GM19397 (cell line): ENCODE measurements at regions not wholly inside any gene's neighbourhood (a gene's known extent, or its start where the extent isn't known, plus 50 kb on each side); places are given as distances from the start of the nearest gene placed in this dataset.
"Not testable (repeated sequence)": the region's sequence is repeated elsewhere in the genome, so short reads cannot be mapped to it uniquely, and the experiment has no call there.

Source experiments
- ATAC-seq: cut with Tn5 transposase; IDR thresholded peaks from one replicate; pipeline ENCODE4 v1.9.1; 2021; ENCODE audit warnings: mild to moderate bottlenecking, moderate library complexity; ENCODE audit not compliant: unreplicated experiment

DNA sequence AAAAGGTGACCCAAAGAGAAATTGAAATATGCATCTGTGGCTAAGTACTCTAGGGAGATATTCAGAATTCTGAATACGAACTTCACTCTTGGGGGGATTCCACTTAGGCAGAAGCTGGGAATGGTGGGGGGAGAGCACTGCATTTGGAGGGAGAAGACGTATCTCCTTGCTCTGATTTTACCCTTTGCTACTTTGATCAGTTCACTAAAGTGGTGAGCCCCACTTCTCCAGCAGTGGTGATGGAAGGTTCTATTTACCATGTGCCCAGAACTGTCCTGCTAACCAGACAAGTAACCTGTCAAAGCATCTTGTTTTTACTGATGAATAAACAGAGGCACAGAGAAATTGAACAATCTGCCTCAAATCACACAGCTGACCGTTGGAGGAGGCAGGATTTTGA is 483.4 kb downstream of the SIPA1L2 start:
- ATAC-seq = no peak

DNA sequence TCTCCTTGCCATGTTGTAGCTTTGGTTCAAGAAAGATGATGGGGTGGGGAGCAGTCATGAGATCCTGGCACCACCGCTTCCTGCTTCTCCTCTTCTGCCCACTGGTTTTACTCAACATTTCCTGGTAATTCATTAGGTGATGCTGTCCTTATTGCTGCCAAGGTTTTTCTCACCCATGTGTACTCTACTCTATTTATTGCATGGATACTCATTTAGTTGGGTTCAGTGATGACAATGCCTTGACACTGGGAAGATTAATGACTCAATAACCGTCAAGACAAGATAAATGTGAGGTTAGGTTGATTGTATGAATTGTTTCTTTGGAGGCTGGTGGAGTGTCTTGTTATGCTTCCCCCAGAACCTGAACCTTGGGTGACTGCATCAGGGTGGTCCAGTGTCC is 484.2 kb downstream of the SIPA1L2 start:
- ATAC-seq = no peak

DNA sequence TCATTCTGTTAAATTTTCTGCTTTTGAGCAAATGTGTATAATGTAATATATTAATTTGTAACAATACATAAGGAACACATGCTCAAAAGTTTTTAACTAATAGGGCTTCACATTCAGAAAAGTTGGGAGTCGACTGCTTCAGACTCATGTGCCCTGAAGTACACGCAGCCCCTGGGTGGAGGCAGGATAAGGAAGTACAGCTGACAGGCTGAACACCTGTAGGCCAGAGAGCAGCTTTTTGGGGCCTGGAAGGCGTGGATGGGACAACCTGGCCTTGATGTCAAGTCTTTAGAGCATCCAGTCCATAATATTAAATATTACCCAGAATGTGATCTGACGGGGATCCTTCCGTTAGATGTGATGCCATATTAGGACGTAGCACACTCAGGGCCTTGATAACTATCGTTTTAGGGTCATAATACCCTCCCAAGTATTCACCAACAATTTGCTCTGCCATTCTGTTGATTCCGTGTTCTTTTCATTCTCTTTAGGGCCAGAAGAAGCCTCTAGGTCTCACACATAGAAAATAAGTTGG is 485.2 kb downstream of the SIPA1L2 start:
- ATAC-seq = no peak

DNA sequence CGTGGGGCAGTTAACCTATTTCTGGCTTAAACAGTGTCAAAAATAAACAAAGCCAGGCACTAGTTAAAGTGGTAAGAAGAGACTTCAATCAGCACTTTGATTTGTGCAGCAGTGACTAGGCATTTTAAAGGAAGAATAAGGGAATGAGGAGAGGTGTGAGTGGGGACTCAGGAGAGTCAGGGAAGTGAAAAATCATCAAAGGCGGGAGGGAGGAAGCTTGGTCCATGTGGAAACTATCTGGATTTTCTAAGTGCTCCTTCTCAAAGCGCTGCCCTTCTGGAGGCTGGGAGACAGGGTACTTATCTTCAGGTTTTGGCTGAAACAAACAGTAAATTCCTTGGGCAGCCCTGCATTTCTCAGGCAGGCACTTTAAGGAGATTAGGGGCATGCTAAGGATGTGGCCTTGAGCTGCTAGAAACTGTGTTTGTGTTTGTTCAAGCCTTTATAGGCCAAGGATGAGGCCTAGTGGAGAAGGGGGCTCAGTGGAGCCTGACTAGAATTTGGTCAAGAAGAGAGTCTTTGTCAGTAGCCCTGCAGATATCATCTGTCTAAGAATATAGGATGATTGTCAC is 486.5 kb downstream of the SIPA1L2 start:
- no peak for ATAC-seq

DNA sequence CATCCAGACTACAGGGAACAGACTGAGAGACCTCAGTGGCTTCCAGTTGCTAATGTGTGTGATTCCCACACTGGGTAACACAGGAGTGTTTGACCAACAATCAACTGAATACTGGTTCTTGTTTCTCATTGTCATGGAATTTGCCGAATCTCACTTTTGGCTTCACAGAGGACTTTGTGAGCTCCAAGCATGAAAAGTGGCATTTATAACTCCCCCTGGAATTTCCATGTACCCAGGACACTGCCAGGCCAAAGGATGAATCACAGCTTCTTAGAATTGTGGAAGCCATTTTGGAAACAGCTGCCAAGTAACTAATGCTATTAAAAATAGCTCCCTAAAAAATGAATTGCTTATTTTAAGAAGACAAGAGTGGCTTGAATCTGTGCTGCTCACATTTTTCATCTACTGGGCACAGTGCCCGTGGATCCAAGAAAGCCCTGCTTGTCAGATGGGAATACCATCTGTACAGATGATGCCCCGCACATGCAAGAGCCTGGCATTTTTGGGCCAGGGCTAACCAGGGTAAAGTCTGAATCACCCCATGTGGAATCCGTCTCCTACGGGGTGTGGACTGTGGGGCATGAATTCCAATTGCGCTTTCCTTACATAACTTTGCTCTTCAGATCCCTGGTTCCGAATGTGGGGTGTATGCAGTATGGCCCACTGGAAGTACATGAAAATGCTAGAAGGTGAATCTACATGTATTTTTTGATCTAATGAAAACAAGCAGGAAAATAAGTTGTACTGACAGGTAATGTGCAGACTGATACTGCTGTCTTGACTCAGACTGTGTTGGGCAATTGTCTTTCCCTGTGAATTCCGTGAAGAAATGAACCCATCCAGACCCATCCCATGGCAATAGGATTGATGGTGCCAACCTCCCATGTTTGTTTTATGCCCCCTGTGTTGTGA is 487.3 kb downstream of the SIPA1L2 start:
- ATAC-seq = no peak

DNA sequence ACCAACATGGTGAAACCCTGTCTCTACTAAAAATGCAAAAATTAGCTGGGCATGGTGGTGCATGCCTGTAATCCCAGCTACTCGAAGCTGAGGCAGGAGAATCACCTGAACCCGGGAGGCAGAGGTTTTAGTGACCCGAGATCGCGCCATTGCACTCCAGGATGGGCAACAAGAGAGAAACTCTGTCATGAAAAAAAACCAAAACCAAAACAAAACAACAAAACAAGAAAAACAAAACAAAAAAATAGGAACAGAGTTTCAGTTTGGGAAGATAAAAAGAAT is 488.8 kb downstream of the SIPA1L2 start:
- not testable (repeated sequence) for ATAC-seq

DNA sequence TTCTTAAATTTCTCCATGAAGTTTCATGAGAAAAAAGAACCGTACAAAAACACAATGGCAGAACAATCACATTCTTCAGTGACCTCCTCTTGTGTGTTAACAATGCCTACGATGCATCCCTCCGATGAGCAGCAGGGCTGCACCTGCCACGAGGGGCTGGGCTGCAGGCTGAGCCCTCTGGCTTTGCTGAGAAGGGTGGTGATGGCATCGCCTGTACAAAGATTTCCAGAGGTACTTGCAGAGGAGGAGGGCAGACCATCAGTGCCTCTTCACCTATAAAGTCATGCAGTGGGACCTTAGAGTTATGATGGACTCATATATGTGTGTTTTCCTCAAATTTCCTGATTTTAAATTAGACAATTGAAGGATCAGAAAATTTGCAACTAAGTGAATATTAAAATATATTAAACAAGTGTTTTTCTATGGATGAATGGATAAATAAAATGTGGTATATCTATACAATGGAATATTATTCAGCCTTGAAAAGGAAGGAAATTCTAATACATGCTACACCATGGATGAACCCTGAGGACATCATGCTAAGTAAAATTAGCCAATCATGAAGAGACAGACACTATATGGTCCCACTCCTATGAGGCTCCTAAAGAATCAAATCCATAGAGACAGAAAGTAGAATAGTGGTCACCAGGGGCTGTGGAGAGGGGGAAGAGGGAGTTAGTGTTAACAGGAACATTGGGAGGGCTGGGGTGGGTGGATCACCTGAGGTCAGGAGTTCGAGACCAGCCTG is 489.3 kb downstream of the SIPA1L2 start:
- no peak for ATAC-seq

DNA sequence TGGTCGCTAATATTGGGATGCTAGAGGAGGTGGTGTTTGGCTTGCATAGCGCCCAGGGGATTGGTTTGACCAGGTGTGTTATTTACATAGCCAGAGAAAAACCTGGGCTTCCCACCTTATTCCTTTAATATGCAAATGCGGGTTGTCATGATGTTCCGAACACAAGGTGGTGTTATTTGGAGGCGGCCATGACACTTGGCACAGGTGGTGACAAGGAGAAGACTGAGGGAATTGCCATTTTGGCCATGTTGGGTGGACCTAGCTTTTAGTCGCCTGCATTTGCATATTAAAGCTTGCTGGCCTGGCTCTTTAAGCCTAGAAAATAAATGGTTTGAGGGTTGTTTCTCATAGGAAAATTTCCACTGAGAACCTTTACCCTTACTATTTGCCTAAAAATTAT is 490.5 kb downstream of the SIPA1L2 start:
- no peak for ATAC-seq

DNA sequence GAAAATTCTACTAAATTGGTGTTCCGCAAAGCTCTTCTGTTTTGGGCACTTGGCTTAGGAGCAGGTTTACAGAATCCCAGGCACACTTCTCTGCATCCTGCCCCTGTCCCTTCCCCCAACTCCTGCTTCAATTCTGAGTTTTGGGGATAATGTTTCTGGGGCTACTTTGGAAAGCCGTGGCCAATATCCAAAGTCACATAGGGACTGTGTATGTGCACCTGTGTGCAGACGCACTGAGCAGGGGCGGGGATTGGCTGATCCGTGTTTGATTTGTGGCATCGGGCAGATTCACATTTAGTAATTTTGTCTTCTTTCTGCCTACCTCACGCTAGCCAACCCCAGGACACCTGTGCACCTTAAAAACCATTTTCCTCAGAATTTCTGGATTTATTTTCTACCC is 491.9 kb downstream of the SIPA1L2 start:
- ATAC-seq = no peak

DNA sequence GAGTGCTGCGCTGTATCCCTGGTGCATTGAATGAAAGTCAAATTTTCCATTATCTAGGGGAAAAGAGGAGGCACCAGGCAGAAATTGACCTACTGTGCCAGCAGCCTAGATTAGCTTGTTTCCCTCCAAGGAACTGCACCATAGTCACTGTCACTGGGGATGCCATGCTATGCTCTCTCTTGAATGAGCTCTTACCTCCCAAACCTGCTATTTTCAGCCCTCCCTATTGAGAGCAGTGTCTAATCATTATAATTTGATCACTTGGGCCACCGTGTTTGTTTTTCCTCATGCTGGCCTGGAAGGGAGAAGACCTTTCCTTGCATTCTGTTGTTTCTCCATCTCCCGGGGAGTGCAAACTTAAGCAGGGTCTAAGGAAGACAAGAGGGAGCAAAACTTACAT is 492.9 kb downstream of the SIPA1L2 start:
- ATAC-seq = no peak

DNA sequence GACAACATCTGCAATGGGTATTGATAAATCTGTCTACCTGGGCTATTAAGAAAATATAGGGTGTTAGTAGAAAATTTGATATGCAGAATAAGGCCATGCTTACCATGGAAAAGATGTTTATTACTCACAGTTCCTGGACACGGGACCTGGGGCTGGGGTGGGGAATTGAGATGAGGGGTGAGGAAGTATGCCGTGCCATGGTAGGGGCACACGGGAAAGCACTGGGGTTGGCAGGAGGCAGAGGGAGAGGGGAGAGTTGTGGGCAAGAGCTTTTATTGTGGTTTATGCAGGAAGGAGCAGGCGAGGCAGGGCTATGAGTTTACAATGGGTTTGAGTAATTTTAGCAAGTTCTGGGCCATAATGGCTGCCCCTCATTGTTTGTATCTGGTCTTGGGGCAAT is 493.8 kb downstream of the SIPA1L2 start:
- ATAC-seq = no peak

DNA sequence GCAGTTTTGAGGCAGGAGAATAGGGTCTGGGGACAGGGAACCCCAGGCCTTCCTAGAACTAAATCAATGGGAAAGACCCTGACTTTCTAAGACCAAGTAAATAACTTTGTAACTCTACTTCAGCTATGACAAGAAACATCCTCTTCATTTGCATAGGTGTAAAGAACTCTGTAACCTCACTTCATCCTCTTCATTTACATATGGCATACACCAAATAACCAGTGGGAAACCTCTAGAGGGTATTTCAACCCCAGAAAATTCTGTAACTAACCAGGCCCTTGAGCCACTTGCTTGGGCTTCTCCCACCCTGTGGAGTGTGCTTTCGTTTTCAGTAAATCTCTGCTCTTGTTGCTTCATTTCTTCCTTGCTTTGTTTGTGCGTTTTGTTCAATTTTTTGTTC is 495.6 kb downstream of the SIPA1L2 start:
- ATAC-seq = no peak

DNA sequence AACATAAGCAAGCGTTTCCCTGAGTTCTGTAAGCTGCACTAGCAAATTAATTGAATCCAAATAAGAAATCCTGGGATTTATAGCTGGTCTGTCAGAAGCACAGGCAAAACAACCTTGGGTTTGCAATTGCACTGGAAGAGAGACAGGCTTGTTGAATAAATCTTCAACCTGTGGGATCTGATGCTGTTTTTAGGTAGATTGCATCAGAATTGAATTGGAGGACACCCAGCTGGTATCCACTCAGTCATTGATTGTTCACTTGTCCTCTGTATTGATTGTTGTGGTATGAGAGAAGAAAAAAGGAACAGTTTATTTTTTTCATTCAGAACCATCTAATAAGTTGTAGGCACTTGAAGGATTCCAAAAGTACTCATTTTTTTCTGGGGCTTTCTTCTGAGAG is 497.4 kb downstream of the SIPA1L2 start:
- no peak for ATAC-seq

DNA sequence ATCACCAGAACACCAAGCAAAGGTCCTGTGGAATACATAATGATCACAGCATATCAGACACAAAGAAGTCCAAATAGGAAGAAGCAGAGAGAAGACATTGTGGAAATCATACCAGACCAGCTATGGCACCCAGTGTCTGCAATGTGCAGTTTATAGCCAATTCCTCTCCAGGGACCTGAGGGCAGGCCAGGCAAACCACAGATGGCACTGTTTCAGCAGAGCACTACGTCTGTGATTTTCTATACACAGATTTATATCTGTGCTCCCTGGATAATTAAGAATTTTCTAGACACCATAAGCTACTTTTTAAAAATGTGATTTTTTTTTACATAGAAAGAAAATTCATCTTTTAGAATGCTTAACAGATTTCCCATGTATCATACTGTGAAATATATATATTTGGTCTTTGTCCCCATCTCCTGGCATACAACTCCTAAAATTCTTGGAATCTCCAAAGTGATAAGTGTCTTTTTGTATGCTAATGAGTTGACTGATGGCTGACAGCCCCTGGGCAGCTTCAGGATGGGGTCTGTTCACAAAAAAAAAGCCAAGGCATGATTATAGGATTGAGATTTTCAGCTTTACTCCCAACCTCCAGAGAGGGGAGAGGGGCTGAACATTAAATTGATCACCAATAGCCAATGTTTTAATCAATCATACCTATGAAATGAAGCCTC is 498.1 kb downstream of the SIPA1L2 start:
- no peak for ATAC-seq

DNA sequence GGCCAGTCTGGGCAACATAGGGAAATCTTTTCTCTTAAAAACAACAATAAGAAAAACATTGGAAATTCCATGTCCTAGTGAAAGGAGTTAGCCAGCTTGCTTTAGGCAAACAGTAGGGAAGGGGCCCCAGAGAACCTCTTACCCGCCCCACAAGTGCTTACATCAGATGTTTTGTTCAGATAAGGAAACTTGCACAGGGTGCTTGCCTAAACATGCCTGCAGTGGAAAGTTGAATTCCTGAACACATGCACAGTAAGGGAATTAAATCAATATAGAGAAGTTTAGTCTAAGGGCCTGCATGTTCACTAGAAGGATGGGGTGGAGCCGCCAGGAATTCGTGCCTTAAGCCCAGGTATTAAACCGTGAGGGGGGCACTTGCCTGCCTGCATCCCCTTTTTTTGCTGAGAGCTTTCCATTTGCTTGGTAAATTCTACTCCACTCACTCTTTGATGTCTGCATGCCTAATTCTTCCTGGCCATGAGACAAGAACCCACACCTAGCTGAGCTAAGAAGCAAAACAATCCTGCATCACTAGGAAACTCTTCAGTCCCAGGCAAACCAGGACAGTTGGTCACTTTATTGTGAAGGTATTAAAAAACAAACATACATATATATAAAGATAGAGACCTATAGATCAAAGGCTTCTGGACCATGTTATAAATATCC is 499.0 kb downstream of the SIPA1L2 start:
- ATAC-seq = no peak

DNA sequence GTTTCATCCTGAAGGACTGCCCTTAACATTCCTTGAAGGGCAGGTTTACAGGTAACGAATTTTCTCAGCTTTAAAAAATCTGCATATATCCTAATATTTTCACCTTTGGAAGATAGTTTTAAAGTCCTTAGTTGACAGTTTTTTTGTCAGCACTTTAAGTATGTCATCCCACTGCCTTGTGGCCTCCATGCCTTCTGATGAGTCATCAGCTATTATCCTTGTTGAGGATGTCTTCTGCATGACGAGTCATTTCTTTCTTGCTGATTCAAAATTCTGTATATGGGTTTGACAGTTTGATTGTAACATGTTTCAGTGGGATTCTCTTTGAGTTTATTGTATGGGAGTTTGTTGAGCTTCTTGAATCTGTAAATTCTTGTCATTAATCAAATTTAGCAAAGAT is 500.6 kb downstream of the DISC1 start:
- no peak for ATAC-seq

DNA sequence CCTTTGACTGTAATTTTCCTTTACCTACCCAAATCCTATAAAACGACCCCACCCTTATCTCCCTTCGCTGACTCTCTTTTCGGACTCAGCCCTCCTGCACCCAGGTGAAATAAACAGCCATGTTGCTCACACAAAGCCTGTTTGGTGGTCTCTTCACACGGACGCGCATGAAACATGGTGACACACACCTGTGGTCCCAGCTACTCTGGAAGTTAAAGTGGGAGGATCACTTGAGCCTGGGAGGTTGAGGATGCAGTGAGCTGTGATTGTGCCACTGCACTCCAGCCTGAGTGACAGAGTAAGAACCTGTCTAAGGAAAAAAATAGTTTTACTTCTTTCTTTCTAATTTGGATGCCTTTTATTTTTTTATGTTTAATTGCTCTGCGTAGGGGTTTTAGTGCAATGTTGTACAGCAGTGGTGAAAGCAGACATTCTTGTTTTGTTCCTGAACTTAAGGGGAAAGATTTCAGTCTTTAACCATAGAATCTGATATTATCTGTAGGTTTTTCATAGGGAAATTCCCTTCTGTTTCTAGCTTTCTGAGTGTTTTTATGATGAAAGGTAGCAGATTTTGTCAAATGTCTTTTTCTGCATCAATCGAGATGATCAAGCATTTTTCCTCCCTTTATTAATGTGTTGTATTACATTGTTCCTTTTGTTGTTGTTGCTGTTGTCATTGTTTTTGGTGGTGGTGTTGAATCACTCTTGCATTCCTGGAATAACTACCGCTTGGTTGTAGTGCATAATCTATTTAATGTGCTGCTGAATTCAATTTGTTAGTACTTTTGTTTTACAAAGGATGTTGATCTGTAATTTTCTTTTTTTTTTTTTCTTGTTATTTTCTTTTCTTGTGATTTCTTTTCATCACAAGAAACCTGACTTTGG is 497.4 kb downstream of the DISC1 start:
- ATAC-seq = no peak

DNA sequence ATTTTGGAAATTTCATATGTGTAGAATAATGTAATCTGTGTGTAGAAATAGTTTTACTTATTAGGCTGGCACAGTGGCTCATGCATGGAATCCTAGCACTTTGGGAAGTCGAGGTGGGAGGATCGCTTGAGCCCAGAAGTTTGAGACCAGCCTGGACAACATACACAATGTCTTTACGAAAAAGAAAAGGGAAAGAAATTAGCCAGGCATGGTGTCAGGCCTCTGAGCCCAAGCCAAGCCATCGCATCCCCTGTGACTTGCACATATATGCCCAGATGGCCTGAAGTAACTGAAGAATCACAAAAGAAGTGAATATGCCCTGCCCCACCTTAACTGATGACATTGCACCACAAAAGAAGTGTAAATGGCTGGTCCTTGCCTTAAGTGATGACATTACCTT is 491.3 kb downstream of the DISC1 start:
- not testable (repeated sequence) for ATAC-seq

DNA sequence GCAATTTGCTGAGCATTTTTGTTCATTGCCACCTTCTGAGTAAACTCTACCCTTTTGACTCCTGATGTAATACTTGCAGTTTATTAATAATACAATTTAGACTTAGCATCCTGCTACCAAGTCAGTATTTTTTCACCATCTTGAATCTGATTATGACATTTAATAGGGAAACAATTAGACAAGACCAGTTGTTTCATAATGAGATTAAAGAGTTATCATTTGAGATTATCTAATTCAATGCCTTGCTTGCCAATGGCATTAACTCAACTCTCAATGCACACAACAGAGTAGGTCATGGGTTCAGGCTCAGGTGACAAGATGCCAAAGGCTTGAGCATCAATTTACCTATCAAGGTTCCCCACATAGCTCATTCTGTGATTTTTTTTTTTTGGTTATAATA is 488.4 kb downstream of the DISC1 start:
- no peak for ATAC-seq

DNA sequence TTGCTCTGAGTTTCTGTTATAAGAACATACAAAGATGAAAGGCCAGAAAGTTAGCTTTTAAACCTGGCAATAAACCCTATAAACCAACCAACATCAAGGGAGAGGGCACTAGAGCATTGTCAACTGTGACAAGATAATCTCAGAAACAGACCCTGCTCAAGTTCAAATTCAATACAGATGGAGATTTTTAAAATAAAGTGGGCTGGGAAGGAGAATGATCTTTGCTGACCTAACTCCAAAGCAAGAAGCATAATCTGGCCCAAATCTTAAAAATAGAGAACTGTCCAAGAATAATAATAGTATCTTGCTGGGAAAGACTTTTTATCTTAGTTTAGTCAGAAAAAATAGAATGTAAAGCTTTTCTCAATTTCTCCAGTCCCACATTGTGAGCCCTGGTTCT is 485.5 kb downstream of the DISC1 start:
- ATAC-seq = no peak
